H9 (cell line): ENCODE measurements at regions not wholly inside any gene's neighbourhood (a gene's known extent, or its start where the extent isn't known, plus 50 kb on each side); places are given as distances from the start of the nearest gene placed in this dataset.

Experiments used
- DNase-seq: peaks from one replicate; pipeline ENCODE4 v3.0.0-alpha.2; 2017
- H2AFZ ChIP-seq: one replicate; pipeline ENCODE4 v1.6.1; 2013; ENCODE audit warnings: mild to moderate bottlenecking, low read length, control low read depth, moderate library complexity
- H2AK5ac ChIP-seq: 2 replicates; pipeline ENCODE4 v1.6.1; 2013; ENCODE audit warnings: low read length, control low read depth, mixed read lengths; ENCODE audit not compliant: insufficient read length
- H2BK120ac ChIP-seq: one replicate; pipeline ENCODE4 v1.6.1; 2013; ENCODE audit warnings: low read depth, mild to moderate bottlenecking, low read length, control low read depth, inconsistent platforms; ENCODE audit not compliant: poor library complexity, severe bottlenecking
- H2BK12ac ChIP-seq: 2 replicates; pipeline ENCODE4 v1.6.1; 2013; ENCODE audit warnings: low read length, control low read depth, mixed read lengths, low read depth; ENCODE audit not compliant: insufficient read length
- H2BK15ac ChIP-seq: 2 replicates; pipeline ENCODE4 v1.6.1; 2013; ENCODE audit warnings: low read depth, low read length, control low read depth
- H2BK20ac ChIP-seq: one replicate; pipeline ENCODE4 v1.6.1; 2013; ENCODE audit warnings: low read depth, mild to moderate bottlenecking, low read length, control low read depth, inconsistent platforms; ENCODE audit not compliant: poor library complexity, severe bottlenecking
- H2BK5ac ChIP-seq: 2 replicates; pipeline ENCODE4 v1.6.1; 2013; ENCODE audit warnings: low read length, control low read depth, mixed read lengths; ENCODE audit not compliant: insufficient read length
- H3K14ac ChIP-seq: 2 replicates; pipeline ENCODE4 v1.6.1; 2013; ENCODE audit warnings: low read length, control low read depth; ENCODE audit not compliant: insufficient read depth
- H3K18ac ChIP-seq: 2 replicates; pipeline ENCODE4 v1.6.1; 2013; ENCODE audit warnings: low read depth, mild to moderate bottlenecking, mixed read lengths, low read length, control low read depth; ENCODE audit not compliant: insufficient read length
- H3K23ac ChIP-seq: 2 replicates; pipeline ENCODE4 v1.6.1; 2013; ENCODE audit warnings: low read length, control low read depth, mixed read lengths, low read depth; ENCODE audit not compliant: insufficient read length
- H3K23me2 ChIP-seq: 2 replicates; pipeline ENCODE4 v1.6.1; 2013; ENCODE audit warnings: low read depth, mild to moderate bottlenecking, mixed read lengths, low read length, control low read depth; ENCODE audit not compliant: insufficient read length, poor library complexity, severe bottlenecking
- H3K27ac ChIP-seq: 2 replicates; pipeline ENCODE4 v1.5.1; 2013; ENCODE audit warnings: low read length, control low read depth, mixed read lengths, low read depth; ENCODE audit not compliant: insufficient read length
- H3K27me3 ChIP-seq: 2 replicates; pipeline ENCODE4 v1.6.1; 2013; ENCODE audit warnings: low read length, control low read depth, inconsistent platforms; ENCODE audit not compliant: insufficient read depth
- H3K4ac ChIP-seq: 2 replicates; pipeline ENCODE4 v1.6.1; 2013; ENCODE audit warnings: low read depth, mild to moderate bottlenecking, control low read depth, inconsistent platforms, low read length, moderate library complexity
- H3K4me1 ChIP-seq: 2 replicates; pipeline ENCODE4 v1.6.1; 2013; ENCODE audit warnings: low read length, control low read depth, inconsistent platforms; ENCODE audit not compliant: insufficient read depth
- H3K4me2 ChIP-seq: 2 replicates; pipeline ENCODE4 v1.6.1; 2013; ENCODE audit warnings: low read length, control low read depth, mixed read lengths; ENCODE audit not compliant: insufficient read length, insufficient read depth
- H3K56ac ChIP-seq: 2 replicates; pipeline ENCODE4 v1.6.1; 2013; ENCODE audit warnings: low read depth, mild to moderate bottlenecking, mixed read lengths, low read length, control low read depth; ENCODE audit not compliant: insufficient read length
- H3K79me1 ChIP-seq: 2 replicates; pipeline ENCODE4 v1.6.1; 2013; ENCODE audit warnings: low read depth, mild to moderate bottlenecking, moderate library complexity, low read length, control low read depth, inconsistent platforms; ENCODE audit not compliant: insufficient read depth, poor library complexity, severe bottlenecking
- H3K79me2 ChIP-seq: 2 replicates; pipeline ENCODE4 v1.6.1; 2013; ENCODE audit warnings: low read length, control low read depth, inconsistent platforms; ENCODE audit not compliant: insufficient read depth
- H3K9ac ChIP-seq: 2 replicates; pipeline ENCODE4 v1.6.1; 2013; ENCODE audit warnings: low read length, control low read depth, mixed read lengths; ENCODE audit not compliant: insufficient read length; ENCODE audit errors: extremely low read depth
- H3K9me3 ChIP-seq: one replicate; pipeline ENCODE4 v1.6.1; 2013; ENCODE audit warnings: low read depth, low read length, inconsistent platforms; ENCODE audit not compliant: control insufficient read depth
- H3T11ph ChIP-seq: one replicate; pipeline ENCODE4 v1.6.1; 2013; ENCODE audit warnings: mild to moderate bottlenecking, low read length, control low read depth, inconsistent platforms
- H4K20me1 ChIP-seq: one replicate; pipeline ENCODE4 v1.6.1; 2013; ENCODE audit not compliant: control insufficient read depth, insufficient read length, insufficient read depth
- H4K5ac ChIP-seq: 2 replicates; pipeline ENCODE4 v1.6.1; 2013; ENCODE audit warnings: low read depth, mild to moderate bottlenecking, mixed read lengths, low read length, control low read depth; ENCODE audit not compliant: insufficient read length
- H4K8ac ChIP-seq: replicated peaks from 2 replicates; pipeline ENCODE4 v1.6.1; 2013; ENCODE audit warnings: low read length, control low read depth, mixed read lengths, low read depth; ENCODE audit not compliant: insufficient read length
- H4K91ac ChIP-seq: 2 replicates; pipeline ENCODE4 v1.6.1; 2013; ENCODE audit warnings: low read depth, mild to moderate bottlenecking, moderate library complexity, mixed read lengths, low read length, control low read depth; ENCODE audit not compliant: insufficient read length
- H3K27ac Mint-ChIP-seq, 3 experiments: 2 replicates in 2 of 3; 3 replicates in 1 of 3; pipeline ENCODE4 v1.8.0; 2020 to 2021; ENCODE audit warnings: mixed read lengths in 3 of 3, mild to moderate bottlenecking in 1 of 3, moderate library complexity in 1 of 3
- H3K27me3 Mint-ChIP-seq: 2 replicates; pipeline ENCODE4 v1.8.0; 2021; ENCODE audit warnings: low read depth, mild to moderate bottlenecking, moderate library complexity, mixed read lengths
- H3K36me3 Mint-ChIP-seq, 3 experiments: 2 replicates in 2 of 3; 3 replicates in 1 of 3; pipeline ENCODE4 v1.8.0; 2020 to 2021; ENCODE audit warnings: low read depth in 3 of 3, mixed read lengths in 3 of 3; ENCODE audit not compliant: insufficient read depth in 1 of 3
- H3K4me1 Mint-ChIP-seq, 2 experiments: 2 replicates each; pipeline ENCODE4 v1.8.0; 2020; ENCODE audit warnings: mixed read lengths in 2 of 2
- H3K4me3 Mint-ChIP-seq, 2 experiments: 2 replicates in 1 of 2; 3 replicates in 1 of 2; pipeline ENCODE4 v1.8.0; 2020 to 2021; ENCODE audit warnings: mild to moderate bottlenecking in 2 of 2, mixed read lengths in 2 of 2, moderate library complexity in 1 of 2
- H3K9me3 Mint-ChIP-seq, 2 experiments: 2 replicates in 1 of 2; 3 replicates in 1 of 2; pipeline ENCODE4 v1.8.0; 2020; ENCODE audit warnings: mild to moderate bottlenecking in 2 of 2, mixed read lengths in 2 of 2, moderate library complexity in 1 of 2
- CTCF ChIP-seq: fragments of 200-600 bp; sonication (generic); conservative IDR thresholded peaks from 3 replicates; pipeline ENCODE4 v1.8.0; 2021; ENCODE audit warnings: antibody characterized with exemption, mild to moderate bottlenecking
- WGBS: extraction: QIAGEN DNeasy Blood & Tissue Kit; methylation state at CpG from one replicate; pipeline ENCODE4 v1.1.7; 2013; ENCODE audit warnings: missing lambda C conversion rate, low lambda C conversion rate, mixed read lengths; ENCODE audit not compliant: insufficient read length; ENCODE audit errors: extremely low coverage; 5-methylcytosine and 5-hydroxymethylcytosine counted together

DNA sequence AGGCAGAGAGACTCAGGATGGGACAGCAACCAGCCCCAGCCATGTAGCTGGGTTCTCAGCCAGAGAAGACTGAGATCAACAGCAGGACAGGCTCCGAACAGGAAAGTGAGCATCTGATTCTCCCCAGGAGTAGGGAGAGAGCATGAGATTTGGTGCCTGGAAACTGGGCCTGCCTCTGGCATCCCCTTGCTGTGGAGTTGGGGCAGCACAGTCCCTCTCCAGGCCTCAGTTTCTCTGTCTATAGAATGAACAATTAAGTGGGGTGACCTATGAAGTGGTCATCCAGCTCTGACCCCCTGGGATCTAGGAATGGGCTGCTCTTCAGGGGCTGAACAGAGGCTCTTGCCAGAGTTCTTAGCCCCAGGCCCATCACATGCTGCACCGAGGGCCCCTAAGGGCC, 55.6 kb downstream of the KLHDC7A start:
- peak; percentile 12 for DNase-seq
- Histone ChIP-seq H4K91ac (no peak overlapping the region), H3K18ac (no peak overlapping the region), H3K9me3 (no peaks in the 10 kb centered on the region), H3K4me2 (no peak overlapping the region), H3K79me2 (no peaks in the 10 kb centered on the region), H4K8ac (no peak overlapping the region), H2BK20ac (no peak overlapping the region), H2BK15ac (no peak overlapping the region), H3T11ph (no peak overlapping the region), H3K27ac (no peak overlapping the region), H2AK5ac (no peak overlapping the region), H3K27me3 (no peaks in the 10 kb centered on the region; the same call in 1 of the 2 replicates), H3K4ac (no peak overlapping the region), H3K79me1 (no peaks in the 10 kb centered on the region), H2BK5ac (no peak overlapping the region), H3K56ac (no peak overlapping the region), H4K20me1 (no peaks in the 10 kb centered on the region), H3K23me2 (no peaks in the 10 kb centered on the region), H3K14ac (no peak overlapping the region), H4K5ac (no peak overlapping the region), H3K23ac (no peak overlapping the region), H3K4me1 (no peaks in the 10 kb centered on the region), H2BK12ac (no peak overlapping the region), H2BK120ac (no peak overlapping the region), H3K9ac (no peak overlapping the region), H2AFZ (no peak overlapping the region)
- peaks cover 8 to 13% of the 10 kb centered on the region in 2 experiments for H3K4me1 Mint-ChIP-seq
- no peak overlapping the region for H3K4me3 Mint-ChIP-seq
- no peak for TF ChIP-seq CTCF
- no CpG with 5 or more reads among the region's 2 CpGs for WGBS
- no peak overlapping the region; a peak in 1 of 7 replicates for H3K27ac Mint-ChIP-seq
- no peaks in the 10 kb centered on the region for H3K36me3 Mint-ChIP-seq
- peaks cover 48% of the 10 kb centered on the region for H3K27me3 Mint-ChIP-seq
- no peaks in the 10 kb centered on the region for H3K9me3 Mint-ChIP-seq
